HEK293T (cell line): ENCODE measurements at regions not wholly inside any gene's neighbourhood (a gene's known extent, or its start where the extent isn't known, plus 50 kb on each side); places are given as distances from the start of the nearest gene placed in this dataset.

Experiments used
- ARNT ChIP-seq: fragments of 450-650 bp; IDR thresholded peaks from 2 replicates; pipeline ENCODE4 v1.6.1; 2017; ENCODE audit warnings: mild to moderate bottlenecking
- BHLHE40 ChIP-seq: fragments of 450-650 bp; IDR thresholded peaks from 2 replicates; pipeline ENCODE4 v1.6.1; 2016; ENCODE audit warnings: mild to moderate bottlenecking, moderate library complexity, borderline replicate concordance
- CTBP1 ChIP-seq: fragments of 450-650 bp; IDR thresholded peaks from 2 replicates; pipeline ENCODE4 v1.6.1; 2016; ENCODE audit warnings: borderline replicate concordance
- FOXA1 ChIP-seq: fragments of 450-650 bp; IDR thresholded peaks from 2 replicates; pipeline ENCODE4 v1.6.1; 2016; ENCODE audit warnings: mild to moderate bottlenecking
- FOXM1 ChIP-seq: fragments of 450-650 bp; IDR thresholded peaks from 2 replicates; pipeline ENCODE4 v1.6.1; 2017; ENCODE audit warnings: mild to moderate bottlenecking, borderline replicate concordance
- HDGF ChIP-seq: fragments of 450-650 bp; IDR thresholded peaks from 2 replicates; pipeline ENCODE4 v1.6.1; 2017; ENCODE audit warnings: antibody characterized with exemption, borderline replicate concordance
- NFRKB ChIP-seq: fragments of 450-650 bp; IDR thresholded peaks from 2 replicates; pipeline ENCODE4 v1.6.1; 2016; ENCODE audit warnings: mild to moderate bottlenecking, moderate library complexity
- PKNOX1 ChIP-seq: fragments of 450-650 bp; IDR thresholded peaks from 2 replicates; pipeline ENCODE4 v1.6.1; 2016
- SP1 ChIP-seq: fragments of 450-650 bp; IDR thresholded peaks from 2 replicates; pipeline ENCODE4 v1.6.1; 2017
- SUZ12 ChIP-seq: fragments of 450-650 bp; IDR thresholded peaks from 2 replicates; pipeline ENCODE4 v1.6.1; 2016; ENCODE audit warnings: mild to moderate bottlenecking
- TARDBP ChIP-seq: fragments of 450-650 bp; IDR thresholded peaks from 2 replicates; pipeline ENCODE4 v1.6.1; 2016

DNA sequence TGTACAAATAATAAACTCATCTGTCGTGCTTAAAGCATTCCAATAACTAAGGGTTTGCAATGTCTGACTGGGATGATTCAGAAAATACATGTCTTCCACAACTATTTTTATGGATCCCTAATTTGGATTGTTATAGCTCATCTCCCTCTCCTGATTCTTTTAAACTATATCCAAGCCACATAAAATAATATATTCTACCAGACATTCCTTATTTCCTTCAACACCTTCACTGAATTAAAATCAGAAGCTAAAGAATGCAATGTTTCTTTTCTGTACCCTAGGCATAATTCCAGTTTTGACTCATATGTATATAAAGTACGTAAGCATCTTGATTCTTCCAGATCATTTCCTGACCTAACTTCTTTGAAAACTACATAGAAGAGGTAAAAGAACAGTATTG lies 420.4 kb downstream of the EFNB2 start:
- TF ChIP-seq HDGF = no peak
- no peak for TF ChIP-seq NFRKB
- TF ChIP-seq SUZ12 = no peak
- no peak for TF ChIP-seq FOXM1
- TF ChIP-seq SP1 = no peak
- TF ChIP-seq BHLHE40 = no peak
- TF ChIP-seq CTBP1 = no peak
- no peak for TF ChIP-seq FOXA1
- TF ChIP-seq PKNOX1 = no peak
- TF ChIP-seq ARNT = no peak
- no peak for TF ChIP-seq TARDBP
